ENCODE measurements at regions not wholly inside any gene's neighbourhood (a gene's known extent, or its start where the extent isn't known, plus 50 kb on each side); places are given as distances from the start of the nearest gene placed in this dataset.

DNA sequence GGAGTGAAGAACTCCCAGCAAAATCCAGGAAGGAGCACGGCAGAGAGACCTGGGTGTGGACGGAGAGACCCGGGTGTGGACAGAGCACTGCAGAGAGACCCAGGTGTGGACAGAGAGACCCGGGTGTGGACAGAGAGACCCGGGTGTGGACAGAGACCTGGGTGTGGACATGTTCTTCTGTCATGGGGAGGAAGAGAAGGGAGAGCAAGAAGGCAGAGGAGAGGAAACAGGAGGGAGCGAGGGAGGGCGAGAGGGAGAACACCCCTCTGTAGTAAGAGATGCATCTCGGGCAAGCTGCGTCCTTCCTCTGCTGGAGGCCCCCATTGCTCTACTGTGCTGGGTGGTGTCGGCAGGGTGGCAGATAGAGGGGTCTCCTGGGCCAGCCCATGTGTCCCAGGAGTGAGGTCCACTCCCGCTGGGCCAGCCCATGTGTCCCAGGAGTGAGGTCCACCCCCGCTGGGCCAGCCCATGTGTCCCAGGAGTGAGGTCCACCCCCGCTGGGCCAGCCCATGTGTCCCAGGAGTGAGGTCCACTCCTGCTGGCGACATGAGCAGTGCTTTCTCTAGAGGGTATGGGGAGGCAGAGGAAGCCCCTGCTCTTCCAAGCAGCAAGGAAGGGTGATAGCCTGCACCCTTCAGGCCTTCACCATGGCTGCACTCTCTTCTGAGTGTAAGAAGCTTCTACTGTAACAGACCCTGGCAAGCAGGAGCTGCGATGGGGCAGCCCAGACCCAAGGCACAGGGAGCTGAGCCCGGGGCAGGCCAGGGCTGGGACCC, 934.2 kb downstream of the BRD1 start:
- DNase-seq: no peak

DNA sequence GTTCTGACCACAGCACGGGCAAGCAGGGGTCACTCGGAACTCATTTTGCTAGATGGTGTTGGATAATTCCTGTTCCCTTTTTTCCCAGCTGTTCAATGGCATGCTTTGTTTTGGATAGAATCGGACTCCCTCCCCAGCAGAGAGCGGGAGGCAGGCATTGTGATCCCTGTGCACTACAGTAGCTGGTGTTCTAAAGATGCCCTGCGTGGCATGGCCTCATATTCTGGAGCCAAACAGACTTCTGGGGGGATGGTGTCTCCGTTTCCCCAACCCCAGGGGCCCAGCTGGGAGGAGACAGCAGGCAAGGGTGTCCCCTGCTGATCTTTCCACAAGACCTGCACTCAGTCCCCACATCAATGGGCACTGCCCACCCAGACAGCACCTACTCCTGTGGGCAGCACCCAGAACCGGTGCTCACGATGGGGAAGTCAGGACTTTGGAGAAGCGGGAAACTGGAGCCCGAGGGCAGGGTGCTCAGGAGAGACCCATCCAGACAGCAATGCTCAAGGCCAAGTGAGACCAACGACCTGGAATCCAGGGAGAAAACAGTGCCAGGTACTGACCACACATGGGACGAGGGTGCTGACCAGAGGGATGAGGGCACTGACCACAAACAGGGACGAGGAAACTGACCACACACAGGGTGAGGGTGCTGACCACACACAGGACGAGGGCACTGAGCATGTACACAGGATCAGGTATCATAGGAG, 934.9 kb downstream of the BRD1 start:
- DNase-seq: no peak

DNA sequence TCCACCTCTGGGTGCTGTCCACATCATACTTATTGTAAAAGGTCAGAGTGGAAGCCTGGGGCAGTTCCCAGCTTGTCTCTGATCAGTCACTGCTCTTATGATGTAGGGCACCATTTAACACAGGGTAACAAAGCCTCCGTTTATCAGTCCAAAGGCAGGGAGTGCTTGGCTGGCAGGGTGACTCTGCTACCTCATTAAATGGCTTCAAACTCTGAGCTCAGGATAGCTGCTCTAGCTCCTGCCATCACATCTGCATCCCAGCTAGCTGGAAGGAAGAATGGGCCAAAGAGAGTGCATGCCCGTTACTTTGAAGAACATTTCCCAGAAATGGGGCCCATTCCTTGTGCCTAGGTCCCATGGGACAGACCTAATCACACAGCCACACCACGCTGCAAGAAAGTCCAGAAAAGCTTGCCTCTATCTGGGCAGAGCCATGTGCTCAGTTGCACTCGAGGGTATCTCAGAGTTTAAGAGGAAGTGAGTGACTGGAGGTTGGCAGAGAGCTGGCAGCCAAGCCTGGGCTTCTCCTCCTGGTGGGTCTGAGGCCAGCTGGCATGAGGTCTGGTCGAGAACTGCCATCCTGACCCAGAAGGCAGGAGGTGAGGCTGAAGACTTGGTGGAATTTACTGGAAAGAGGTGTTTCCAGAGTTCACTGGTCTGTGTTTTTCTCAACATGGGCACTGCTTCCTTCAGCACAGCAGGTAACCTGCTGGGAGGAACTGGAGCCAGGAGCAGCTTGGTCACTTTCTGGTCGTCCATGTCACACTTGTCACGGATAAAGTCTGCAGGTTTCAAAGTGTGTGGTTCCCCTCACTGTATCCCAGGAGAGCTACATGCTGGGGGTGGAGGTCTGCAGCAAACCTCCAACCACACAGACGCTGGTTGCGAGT, 935.7 kb downstream of the BRD1 start:
- no peak for DNase-seq

DNA sequence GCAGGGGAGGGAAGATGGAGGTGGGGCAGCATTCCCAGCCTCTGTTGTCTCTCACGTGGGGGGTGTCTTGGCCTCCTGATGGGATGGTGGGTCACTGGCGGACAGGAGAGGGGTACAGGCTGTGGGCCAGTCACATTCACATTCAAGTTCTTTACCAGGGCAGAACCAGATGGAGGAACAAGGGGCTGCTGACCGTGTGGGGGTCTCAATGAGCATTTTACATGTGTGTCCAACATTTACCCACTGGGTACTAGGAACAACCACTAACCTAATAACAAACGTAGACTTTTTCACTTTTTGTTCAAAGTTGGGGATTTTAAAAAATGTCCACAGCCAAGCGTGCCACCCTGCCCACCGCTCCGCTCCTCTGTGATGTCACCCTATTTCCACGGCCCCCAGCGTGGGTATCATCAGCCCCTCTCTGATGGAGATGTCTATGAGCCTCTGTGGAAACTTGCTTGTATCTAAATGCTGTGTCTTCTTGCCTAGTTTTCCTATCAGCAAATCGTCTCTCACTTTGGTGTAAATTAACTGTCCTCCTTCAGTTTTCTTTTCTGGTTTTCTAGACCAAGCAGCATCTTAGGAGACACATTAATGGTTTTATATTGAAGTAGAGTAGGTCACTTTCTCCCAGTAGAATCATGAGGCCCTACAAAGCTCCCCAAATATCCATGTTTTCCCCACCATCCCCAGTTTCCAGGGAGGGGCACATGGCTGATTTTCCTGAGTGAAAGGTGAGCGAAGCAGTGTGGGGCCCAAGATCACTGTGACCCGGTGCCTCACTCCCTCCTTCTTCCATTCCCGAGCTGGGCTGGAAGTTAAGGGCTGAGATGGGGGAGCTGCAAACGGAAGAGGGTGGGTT, 936.7 kb downstream of the BRD1 start:
- DNase-seq: no peak

DNA sequence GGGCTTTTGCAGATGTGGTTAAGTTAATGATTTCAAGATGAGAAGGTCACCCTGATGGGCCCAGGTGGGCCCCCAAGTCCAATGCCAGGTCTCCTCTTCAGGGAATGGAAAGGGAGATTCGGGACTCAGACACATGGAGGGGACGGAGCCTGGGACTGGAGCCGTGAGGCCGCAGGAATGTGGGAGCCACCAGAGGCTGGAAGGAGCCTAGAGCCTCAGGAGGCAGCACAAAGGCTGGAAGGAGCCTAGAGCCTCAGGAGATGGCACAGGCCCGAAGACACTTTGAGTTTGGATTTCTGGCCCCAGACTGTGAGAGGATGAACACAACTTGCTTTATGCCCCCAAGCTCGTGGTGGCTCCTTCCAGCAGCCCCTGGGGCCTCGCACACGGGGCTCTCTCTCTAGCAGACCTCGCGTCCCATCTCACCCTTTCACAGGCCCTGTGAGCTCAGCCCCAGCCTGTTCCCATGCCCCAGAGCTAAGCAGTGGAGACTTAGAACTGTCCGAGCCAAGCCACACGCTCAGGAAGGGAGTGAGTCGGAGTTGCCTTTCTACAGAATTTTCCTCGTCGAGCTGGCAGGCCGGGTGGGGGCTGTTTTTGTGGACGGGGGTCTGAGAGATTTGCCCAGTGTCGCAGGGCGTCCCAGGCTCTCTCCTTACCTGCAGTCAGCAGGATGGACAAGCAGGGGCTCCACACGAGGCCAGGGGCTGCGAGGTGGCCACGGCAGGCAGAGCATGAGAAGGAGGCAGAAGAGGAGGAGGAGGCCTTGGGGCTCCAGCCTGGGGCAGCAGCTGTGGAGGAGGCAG, 937.6 kb downstream of the BRD1 start:
- no peak for DNase-seq

DNA sequence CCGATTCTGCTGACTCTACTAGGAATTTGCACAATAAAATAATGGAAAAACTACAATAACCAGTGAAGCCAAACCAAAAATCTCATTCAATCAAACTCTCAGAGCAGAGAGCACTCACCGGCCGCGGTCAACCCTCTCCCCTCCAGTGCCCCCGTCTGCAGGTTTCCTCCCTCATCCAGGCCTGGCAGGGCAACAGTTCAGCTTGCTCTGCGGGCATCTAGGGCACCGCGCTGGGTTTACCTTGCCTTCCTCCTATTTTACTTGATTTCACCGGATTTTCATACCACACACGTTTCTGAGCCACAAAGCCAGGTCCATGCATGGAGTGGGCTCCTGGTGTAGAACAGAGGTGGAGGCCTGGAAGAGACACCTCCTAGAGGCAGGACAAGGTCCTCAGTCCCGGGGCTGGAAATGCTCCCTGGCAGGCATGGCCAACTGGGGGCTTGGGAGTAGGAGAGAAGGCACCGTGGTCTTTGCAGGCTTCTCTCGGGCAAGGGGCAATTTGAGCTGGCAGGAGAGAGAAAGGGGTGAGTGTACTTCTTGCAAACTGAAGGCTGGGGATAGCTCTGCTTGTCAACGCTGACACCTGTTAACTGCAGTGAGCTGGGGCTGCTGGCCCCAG, 938.4 kb downstream of the BRD1 start:
- no peak for DNase-seq

DNA sequence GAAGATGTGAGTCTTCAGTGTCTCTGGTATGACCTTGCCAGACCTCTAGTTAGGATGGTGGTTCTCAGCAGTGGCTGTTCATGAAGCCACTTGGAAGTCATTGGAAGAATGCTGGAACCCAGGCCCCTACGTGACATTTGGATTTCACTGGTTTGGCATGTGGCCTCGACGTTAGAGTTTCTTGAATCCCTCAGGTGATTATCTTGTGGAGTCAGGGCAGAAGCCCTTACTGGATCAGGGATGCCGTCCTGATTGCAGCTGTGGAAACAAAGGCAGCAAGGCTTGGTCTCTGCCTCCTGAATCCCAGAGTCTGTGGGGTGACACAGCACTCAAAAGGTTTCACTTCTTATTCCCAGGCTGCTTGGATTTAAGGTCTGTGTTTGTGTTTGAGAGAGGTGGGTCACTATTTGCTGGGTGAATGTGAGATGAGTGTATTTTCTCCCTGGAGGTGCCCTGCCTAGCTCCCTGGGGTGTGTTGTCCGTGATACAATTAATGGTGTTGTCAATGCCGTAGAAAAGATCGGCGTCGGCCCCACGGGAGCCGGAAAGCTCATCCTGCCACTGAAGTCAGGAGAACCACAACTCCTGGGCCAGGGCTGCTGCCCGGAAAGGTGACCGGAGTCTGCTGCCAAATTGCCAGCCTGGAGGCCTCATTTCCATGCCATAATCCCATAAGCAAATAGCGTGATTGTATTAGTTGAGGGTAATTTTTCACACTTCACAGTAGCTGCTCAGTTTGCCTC, 939.0 kb downstream of the BRD1 start:
- DNase-seq: no peak

DNA sequence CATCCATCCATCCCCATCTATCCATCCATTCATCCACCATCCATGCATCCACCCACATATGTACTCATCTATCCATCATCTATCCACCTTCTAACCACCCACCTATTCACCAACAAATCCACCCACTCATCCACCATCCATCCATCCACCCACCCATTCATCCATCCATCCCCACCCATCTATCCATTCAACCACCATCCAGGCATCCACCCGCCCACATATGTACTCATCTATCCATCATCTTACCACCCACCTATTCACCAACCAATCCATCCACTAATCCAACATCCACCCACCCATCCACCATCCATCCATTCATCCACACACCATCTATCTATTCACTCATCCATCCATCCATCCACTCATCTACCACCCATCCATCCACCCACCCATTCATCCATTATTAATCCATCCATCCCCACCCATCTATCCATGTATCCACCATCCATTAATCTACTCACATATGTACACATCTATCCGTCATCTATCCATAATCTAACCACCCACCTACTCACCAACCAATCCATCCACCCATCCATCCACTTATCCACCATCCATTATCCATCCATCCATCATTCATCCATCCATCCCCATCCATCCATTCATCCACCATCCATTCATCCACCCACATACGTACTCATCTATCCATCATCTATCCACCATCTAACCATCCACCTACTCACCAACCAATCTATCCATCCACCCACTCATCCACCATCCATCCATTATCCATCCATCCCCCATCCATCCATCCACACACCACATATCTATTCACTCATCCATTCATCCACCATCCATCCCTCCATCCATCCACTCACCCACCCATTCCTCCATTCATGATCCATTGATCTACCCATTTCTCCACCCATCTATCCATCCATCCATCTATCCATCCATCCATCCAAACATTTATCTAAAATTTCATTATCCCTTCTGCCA, 940.0 kb downstream of the BRD1 start:
- no peak for DNase-seq

DNA sequence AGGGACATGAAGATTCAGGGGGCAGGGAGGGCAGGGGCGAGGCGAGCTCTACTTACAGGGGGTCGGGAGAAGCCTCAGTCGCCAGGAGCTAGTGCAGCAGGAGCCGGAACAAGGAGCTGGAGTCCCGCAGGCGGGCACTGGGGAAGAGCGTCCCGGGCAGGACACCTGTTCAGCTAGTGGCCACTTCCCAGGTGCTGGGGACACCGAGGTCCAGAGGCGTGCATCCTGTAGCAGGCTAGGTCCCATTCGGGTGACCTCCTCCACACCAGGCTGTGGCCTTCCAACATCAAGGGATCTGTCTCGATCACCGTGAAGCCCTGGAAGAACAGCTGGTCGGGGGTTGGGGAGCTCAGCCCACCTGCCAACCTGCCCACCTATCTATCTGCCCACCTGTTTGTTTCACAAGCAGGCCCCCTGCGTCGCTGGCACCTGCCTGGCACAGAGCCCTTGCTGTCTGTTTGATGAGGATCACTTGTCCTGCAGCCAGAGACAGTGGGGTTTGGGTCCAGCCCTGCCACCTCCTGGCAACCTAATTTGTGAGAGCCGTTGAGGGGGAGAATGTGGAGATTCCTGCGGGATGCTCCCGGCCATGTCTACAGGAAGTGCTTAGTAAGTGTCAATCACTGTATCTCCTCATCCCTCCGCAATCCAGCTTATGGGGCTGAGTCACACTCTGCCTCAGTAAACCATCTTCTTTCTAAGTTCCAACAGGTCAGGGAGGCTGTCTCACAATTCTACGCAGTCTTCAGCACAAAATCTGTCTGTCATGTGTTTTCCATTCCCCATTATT, 940.9 kb downstream of the BRD1 start:
- no peak for DNase-seq

DNA sequence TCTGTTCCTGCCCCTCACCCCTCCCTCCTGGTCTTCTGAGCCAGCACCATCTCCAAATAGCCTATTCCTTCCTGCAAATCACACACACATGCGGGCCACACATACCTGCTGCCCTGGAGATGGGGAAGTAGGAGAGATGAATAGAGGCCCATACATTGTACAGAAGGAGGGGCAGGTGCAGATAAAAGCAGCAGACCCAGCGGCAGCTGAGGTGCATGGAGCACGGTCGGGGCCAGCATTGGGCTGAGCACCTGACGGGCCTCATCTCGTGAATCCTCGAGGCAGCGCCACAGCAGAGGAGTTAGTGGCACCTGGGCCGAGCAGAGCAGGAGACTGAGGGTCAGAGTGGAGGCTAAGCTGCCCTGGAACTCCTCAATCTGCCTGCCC, 941.8 kb downstream of the BRD1 start:
- DNase-seq: no peak

DNA sequence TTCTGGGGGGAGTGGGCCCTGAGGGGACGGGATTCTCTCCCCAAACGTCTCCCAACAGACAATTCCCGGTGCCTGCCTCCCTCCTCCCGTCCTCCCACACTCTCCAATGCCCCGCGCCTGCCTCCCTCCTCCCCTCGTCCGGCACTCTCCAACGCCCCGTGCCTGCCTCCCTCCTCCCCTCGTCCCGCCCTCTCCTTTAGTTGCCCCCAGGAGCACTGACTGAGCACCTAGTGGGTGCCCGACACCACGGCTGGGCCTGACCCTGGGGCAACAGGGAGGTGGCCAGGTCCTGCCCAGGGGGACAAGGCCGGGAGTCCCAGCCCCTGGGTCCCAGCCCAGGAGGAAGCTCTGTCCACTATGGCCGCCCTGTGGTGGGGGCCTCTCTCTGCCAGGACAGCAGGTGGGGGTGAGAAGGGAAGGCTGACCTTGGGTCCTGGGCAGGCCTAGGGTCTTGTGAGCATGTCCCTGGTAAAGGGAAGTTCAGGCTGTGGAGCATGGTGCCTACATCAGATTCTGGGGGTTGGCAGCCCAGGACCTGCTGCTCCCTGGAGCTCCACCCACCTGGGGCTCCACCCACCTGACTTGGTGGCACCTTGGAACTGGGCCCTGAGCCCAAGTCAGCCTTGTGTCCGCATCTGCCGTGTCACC, 942.3 kb downstream of the BRD1 start:
- no peak for DNase-seq

DNA sequence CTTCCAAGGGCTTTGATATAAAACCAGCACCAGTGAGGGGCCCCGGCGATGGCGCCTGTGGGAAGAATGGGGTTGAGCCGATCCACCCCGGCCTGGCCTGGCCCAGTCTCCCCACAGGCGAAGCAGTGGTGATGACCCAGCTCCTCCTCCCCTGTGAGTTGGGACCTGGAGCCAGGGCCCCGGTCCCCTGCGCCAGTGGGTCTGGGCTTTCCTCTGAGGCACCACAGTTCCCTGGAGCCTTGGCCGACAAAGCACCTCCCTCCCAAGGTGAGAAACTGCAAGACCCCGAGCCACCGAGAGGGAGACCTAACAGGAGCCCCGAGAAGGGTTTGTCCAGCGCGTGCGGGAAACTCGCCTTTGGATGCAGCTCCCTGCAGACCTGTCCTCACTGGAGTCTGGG, 942.9 kb downstream of the BRD1 start:
- no peak for DNase-seq

DNA sequence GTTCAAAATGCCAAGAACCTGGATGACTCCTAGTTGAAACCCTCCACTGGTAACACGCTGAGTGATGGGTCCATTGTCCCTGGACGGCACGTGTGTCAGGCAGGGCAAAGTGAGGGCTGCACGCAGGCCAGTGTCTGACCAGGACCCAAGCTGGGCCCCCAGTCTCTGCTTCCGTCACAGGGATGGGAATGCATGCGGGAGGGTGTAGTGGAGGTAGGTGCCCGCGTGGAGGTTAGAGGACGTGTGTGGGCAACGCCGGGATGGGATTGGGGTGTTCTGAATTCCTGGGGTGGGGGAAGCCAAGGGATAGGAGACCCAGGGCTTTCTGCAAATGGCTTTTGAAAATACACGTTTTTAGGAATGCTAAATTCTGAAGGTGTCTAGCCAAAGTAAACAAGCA, 943.3 kb downstream of the BRD1 start:
- DNase-seq: no peak

DNA sequence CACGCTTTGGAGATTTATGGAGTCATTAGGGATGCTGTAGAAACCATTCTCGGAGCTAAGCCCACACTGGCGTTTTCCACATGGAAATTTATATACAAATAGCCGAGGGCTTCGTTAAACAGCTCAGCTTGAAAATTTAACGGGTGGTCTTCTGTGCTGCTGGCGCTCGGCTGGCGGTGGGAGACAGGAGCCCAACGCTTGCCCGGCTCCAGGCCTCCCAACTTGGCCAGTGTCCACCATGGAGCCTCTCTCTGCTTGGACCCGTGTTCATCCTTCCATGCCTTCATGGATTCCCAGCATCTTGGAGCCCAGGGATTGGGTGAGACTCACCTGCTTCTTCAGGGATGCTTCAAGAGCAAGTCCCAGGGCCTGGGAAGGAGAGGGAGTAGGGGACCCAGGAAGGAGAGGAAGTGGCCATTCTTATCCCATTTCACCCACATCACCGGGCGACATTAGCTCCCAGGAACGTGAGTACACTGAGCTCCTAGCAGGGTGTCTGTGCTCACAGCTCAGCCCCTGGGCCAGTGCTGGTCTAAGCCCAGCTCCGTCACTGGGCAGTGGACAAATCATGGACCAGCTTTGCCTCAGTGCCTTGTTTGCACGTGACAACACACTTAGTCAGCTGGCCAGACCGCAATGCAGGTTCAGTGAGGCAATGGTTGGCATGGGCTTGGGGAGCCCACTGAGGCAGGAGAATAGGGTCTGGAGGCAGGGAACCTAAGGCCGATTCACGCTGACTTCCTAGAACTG, 944.3 kb downstream of the BRD1 start:
- no peak for DNase-seq

DNA sequence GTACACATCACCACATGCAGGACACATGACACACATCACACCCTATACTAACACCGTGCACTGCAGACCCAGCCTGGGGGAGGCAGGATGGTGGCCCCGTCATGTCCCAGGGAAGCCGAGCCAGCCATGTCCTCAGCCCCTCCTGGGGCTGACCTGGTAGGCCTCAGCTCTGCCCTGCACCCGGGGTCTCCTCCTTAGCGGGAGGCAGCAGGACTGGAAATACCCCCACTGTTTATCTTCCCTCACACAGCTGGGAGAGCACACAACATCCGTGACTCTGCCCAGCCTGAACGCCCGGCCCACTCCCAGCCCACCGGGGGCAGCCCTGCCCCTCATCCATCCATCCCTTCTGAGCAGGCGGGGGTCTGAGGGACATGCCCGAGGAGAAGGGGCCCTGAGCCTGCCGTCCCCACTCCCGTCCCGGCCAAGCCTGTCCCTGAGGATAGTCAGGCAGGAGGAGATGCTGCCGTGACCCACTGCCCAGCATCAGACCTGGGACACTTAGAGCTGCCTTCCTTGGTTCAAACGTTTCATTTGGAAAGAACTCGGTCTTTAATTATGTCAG, 945.0 kb downstream of the BRD1 start:
- DNase-seq: no peak

DNA sequence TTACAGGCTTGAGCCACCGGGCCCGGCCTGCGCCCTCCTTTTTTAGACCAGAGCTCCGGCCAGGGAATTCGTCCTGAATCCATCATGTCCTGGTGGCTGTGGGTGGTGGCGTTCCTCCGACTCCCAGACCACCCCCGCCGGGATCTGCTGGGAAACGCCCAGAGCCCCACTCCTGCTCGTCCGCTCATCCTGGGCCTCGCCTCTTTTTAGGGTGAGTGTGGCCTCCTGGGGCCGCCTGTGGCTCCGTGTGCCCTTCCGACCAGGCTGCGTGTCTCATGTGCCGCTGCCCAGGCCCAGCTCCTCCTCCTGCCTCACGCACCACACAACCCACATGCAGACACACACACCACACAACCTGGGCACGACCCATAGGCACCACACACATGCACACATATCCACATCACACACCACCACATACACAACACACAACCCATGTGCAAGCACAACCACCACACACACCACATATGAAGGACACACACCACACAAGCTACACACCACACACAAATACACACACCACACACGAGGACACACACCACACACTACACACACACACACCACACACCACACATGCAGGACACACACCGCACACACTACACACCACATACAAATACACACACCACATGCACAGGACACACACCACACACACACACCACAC, 946.2 kb downstream of the BRD1 start:
- DNase-seq: no peak

Measured in NCI-H1417 treated with DMSO at 0.1 percent for 48 hours (cell line).